Lung (tissue), 11 donors: ENCODE measurements at regions not wholly inside any gene's neighbourhood (a gene's known extent, or its start where the extent isn't known, plus 50 kb on each side); places are given as distances from the start of the nearest gene placed in this dataset.

Experiments
- ATAC-seq: fragments of 200-7000 bp; cut with Tn5 transposase; one replicate; pipeline ENCODE4 v1.9.1; 2020; ENCODE audit warnings: moderate number of reproducible peaks; ENCODE audit not compliant: insufficient read depth, low FRiP score
- DNase-seq, 3 donors: peaks; one replicate each; pipeline ENCODE4 v3.0.0-alpha.2; 2013 to 2017
- H3K27ac ChIP-seq, 2 donors: one replicate each; pipeline ENCODE4 v1.5.1; 2013; ENCODE audit warnings: mild to moderate bottlenecking in 2 of 2, moderate library complexity in 2 of 2, control low read depth in 1 of 2, inconsistent platforms in 1 of 2, low read depth in 1 of 2, low read length in 1 of 2
- H3K27me3 ChIP-seq, 3 donors: one replicate each; pipeline ENCODE4 v1.5.1; 2013; ENCODE audit warnings: low read length in 2 of 3; ENCODE audit not compliant: control insufficient read depth in 3 of 3, insufficient read depth in 3 of 3
- H3K36me3 ChIP-seq, 4 donors: one replicate each; pipeline ENCODE4 v1.5.1; 2013; ENCODE audit warnings: low read length in 4 of 4, mild to moderate bottlenecking in 1 of 4, moderate library complexity in 1 of 4; ENCODE audit not compliant: control insufficient read depth in 4 of 4, insufficient read depth in 4 of 4
- H3K4me1 ChIP-seq, 5 donors: one replicate each; pipeline ENCODE4 v1.5.1; 2013; ENCODE audit warnings: low read length in 5 of 5, mild to moderate bottlenecking in 2 of 5, moderate library complexity in 1 of 5; ENCODE audit not compliant: control insufficient read depth in 5 of 5, insufficient read depth in 5 of 5
- H3K4me3 ChIP-seq: one replicate; pipeline ENCODE4 v1.5.1; 2013; ENCODE audit warnings: mild to moderate bottlenecking, control low read depth, moderate library complexity
- H3K9ac ChIP-seq, 2 donors: one replicate each; pipeline ENCODE4 v1.5.1; 2013; ENCODE audit warnings: low read length in 2 of 2, control low read depth in 1 of 2; ENCODE audit not compliant: insufficient read depth in 1 of 2
- H3K9me3 ChIP-seq, 4 donors: one replicate each; pipeline ENCODE4 v1.5.1; 2013; ENCODE audit warnings: low read length in 3 of 4, mild to moderate bottlenecking in 1 of 4, moderate library complexity in 1 of 4; ENCODE audit not compliant: control insufficient read depth in 4 of 4, insufficient read depth in 3 of 4
- WGBS, 2 donors: extraction: QIAGEN DNeasy Blood & Tissue Kit; methylation state at CpG; one replicate each; pipeline ENCODE4 v1.1.7; 2013; 5-methylcytosine and 5-hydroxymethylcytosine counted together
- TF ChIP-seq, protein P1 (sequence below): IDR thresholded peaks from 2 replicates; pipeline ENCODE4 v1.5.1; 2012; ENCODE audit warnings: mild to moderate bottlenecking; ENCODE audit errors: control extremely low read depth, extremely low read depth
- donor health status: control.
- donor health status: control.
- donor health status: Bipolar disorder and iron deficiency.
- donor health status: healthy.
- donor health status: DM: yes; HTN: yes; CAD: no.

DNA sequence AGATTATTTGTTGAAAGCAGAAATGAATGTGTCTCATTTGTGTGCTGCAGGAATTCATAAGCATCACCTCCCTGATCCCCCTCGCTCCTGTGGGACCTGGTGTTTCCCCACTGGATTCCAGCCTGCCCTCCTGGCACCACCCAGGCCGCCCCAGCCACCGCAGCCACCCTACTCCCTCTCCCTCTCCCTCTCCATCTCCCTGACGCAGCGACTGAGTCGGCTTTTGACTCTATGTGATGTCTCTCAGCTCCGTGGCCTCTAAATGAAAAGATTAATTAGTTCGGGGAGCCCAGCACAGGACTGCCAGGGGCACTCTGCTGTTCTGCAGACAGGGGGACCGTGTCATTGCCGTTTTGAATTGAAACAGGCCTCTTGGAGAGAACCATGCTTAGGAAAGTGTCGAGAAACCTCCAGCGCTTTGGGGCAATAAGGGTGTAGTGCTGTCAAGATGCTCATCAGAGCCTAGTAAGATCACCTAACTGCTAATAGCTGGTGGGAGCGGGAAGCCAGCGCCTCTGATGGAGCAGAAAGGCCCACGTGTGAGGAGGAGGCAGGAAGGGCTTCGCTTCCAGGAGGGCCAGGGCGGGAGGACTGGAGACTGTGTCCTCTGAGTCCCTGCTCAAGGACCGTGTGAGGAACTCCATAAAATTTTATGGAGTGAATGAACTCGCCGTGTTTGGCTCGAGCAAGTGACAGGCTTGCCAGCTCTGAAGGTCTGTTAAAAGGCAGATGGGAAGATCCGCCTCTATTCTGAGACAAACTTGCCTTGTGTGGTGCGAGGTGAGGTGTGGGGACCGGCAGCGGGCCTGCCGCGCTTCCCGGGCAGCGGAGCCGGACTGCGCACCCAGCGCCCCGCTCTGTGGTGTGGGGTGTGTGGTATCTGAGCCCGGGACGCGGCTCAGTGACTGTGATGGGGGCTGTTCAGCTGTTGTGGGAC is 157.4 kb upstream of the C14orf180 start:
- Histone ChIP-seq H3K9ac (no peak overlapping the region), H3K27me3 (no peaks in the 10 kb centered on the region), H3K27ac (no peak overlapping the region), H3K4me1 (peaks cover 0 to 32% (median 7%) of the 10 kb centered on the region in 5 donors), H3K9me3 (no peaks in the 10 kb centered on the region), H3K4me3 (no peak overlapping the region), H3K36me3 (no peaks in the 10 kb centered on the region)
- 85 to 88% methylated on average over 36 of the region's 36 CpGs for WGBS, 2 donors
- DNase-seq (no peak), ATAC-seq (no peak)
- TF ChIP-seq, protein P1, sequence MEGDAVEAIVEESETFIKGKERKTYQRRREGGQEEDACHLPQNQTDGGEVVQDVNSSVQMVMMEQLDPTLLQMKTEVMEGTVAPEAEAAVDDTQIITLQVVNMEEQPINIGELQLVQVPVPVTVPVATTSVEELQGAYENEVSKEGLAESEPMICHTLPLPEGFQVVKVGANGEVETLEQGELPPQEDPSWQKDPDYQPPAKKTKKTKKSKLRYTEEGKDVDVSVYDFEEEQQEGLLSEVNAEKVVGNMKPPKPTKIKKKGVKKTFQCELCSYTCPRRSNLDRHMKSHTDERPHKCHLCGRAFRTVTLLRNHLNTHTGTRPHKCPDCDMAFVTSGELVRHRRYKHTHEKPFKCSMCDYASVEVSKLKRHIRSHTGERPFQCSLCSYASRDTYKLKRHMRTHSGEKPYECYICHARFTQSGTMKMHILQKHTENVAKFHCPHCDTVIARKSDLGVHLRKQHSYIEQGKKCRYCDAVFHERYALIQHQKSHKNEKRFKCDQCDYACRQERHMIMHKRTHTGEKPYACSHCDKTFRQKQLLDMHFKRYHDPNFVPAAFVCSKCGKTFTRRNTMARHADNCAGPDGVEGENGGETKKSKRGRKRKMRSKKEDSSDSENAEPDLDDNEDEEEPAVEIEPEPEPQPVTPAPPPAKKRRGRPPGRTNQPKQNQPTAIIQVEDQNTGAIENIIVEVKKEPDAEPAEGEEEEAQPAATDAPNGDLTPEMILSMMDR, result no peak

DNA sequence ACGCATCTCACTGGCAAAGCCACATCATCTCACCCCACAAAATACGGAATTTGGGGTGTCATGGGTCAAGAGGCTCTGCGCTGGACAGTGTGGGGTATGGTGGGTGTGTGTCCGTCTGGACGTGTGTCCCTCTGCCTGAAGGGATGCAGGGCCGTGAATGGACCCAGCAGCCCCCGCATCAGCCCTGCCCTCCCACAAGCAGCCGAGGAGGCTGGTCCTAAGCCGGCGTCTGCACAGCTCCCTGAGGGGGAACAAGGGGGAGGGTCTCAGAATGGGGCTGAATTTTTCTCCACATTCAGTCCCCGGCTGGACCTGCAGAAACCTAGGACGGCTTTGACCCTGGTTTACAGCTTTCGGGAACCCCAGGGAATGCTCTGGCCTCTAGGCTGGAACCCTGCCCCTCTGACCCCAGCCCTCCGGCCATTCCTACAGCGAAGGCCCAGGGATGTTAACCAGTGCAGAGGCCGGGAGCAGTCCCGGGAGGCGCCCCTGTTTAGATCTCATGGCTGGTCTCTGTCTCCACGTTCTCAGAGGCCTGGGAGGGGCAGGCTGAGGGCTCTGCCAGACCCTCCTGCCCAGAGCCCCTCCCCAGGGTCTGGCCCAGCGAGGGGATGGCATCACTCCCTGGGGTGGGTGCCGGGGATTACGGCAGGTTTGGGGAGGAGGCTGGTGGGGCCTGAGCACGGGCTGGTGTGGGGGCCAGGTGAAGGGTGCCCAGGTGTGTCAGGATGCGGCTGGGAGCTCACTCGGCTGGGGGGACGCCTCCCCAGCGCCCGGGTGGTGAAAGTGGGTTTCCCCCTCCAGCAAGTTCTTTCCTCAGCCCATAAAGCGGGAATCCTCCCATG is 156.5 kb upstream of the C14orf180 start:
- Histone ChIP-seq H3K9ac (no peak overlapping the region), H3K9me3 (no peaks in the 10 kb centered on the region), H3K27me3 (no peaks in the 10 kb centered on the region), H3K36me3 (no peaks in the 10 kb centered on the region), H3K4me1 (peaks cover 0 to 32% (median 7%) of the 10 kb centered on the region in 5 donors), H3K4me3 (no peak overlapping the region), H3K27ac (no peak overlapping the region)
- DNase-seq (no peak), ATAC-seq (no peak)
- WGBS, 2 donors, result 82 to 89% methylated on average over 28 to 29 of the region's 29 CpGs
- TF ChIP-seq, protein P1, result no peak

DNA sequence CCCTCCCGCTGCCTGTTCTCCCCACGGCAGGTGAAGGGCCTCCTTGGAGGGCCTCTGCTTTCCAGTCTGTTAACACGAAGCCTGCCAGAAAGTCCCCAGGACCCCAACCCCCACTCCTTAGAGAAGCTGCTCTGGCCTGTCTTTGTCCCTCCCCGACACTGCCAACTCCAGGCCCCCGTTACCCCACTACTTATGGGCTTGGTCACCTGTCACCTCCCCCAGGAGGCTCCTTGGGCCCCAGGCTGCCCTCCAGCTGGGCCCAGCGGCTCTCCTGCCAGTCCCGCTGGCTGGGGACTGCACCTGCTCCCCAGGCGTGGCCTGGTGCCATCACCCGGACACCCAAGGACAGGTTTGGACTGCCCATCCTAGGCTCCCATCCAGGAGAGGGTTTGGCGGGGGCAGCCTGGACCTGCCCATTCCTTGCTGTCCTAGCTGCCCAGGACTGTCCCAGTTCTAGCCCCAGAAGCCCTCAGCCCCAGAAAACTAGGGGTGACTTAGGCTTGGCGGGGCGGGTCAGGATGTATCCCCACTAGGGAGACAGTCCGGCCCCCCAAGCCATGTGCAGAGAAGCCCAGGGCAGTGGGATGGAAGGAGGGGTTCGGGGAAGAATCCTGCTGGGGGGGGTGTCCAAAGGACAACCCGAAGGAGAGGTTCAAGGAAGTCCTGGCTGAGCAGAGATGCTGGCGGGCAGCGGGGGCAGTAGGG is 155.7 kb upstream of the C14orf180 start:
- DNase-seq, result no peak
- Histone ChIP-seq H3K27ac (no peak overlapping the region), H3K27me3 (no peaks in the 10 kb centered on the region), H3K4me1 (peaks cover 0 to 32% (median 7%) of the 10 kb centered on the region in 5 donors), H3K9ac (no peak overlapping the region), H3K4me3 (no peak overlapping the region), H3K36me3 (no peaks in the 10 kb centered on the region), H3K9me3 (no peaks in the 10 kb centered on the region)
- no peak for ATAC-seq
- TF ChIP-seq, protein P1, result no peak
- 76 to 89% methylated on average over 16 to 17 of the region's 17 CpGs for WGBS, 2 donors
